OCI-LY1 (cell line): ENCODE measurements at regions not wholly inside any gene's neighbourhood (a gene's known extent, or its start where the extent isn't known, plus 50 kb on each side); places are given as distances from the start of the nearest gene placed in this dataset.
"Not testable (repeated sequence)": the region's sequence is repeated elsewhere in the genome, so short reads cannot be mapped to it uniquely, and the experiment has no call there.

Experiments used
- H2AFZ ChIP-seq: fragments of 200-600 bp; sonication (generic), shearing (Covaris generic); 2 replicates; pipeline ENCODE4 v1.6.0; 2014; ENCODE audit warnings: antibody characterized with exemption, mild to moderate bottlenecking, low read length
- H3F3A ChIP-seq: fragments of 200-600 bp; sonication (generic), shearing (Covaris generic); 2 replicates; pipeline ENCODE4 v1.6.0; 2014; ENCODE audit warnings: mild to moderate bottlenecking, antibody characterized with exemption, low read length, moderate library complexity; ENCODE audit not compliant: insufficient read depth
- H3K27ac ChIP-seq: fragments of 200-600 bp; sonication (generic); 2 replicates; pipeline ENCODE4 v1.5.1; 2014; ENCODE audit warnings: low read length, mixed run types, mild to moderate bottlenecking, low read depth; ENCODE audit not compliant: poor library complexity, severe bottlenecking
- H3K27me3 ChIP-seq: fragments of 200-600 bp; sonication (generic); 2 replicates; pipeline ENCODE4 v1.6.0; 2014; ENCODE audit warnings: antibody characterized with exemption, mild to moderate bottlenecking, low read length, moderate library complexity; ENCODE audit not compliant: insufficient read depth
- H3K36me3 ChIP-seq: fragments of 200-600 bp; sonication (generic); 2 replicates; pipeline ENCODE4 v1.6.1; 2014; ENCODE audit warnings: mild to moderate bottlenecking, antibody characterized with exemption, low read length, moderate library complexity, mixed read lengths; ENCODE audit not compliant: insufficient read depth
- H3K4me1 ChIP-seq: fragments of 200-600 bp; sonication (generic); 2 replicates; pipeline ENCODE4 v1.5.1; 2014; ENCODE audit warnings: mild to moderate bottlenecking, low read length, moderate library complexity; ENCODE audit not compliant: insufficient read depth, severe bottlenecking
- H3K4me2 ChIP-seq: fragments of 200-600 bp; sonication (generic), shearing (Covaris generic); 2 replicates; pipeline ENCODE4 v1.6.1; 2014; ENCODE audit warnings: low read length
- H3K4me3 ChIP-seq: fragments of 200-600 bp; sonication (generic); 2 replicates; pipeline ENCODE4 v1.5.1; 2014; ENCODE audit warnings: low read length, low read depth, mild to moderate bottlenecking, mixed read lengths; ENCODE audit not compliant: poor library complexity, severe bottlenecking
- H3K79me2 ChIP-seq: fragments of 200-600 bp; shearing (Covaris generic); 2 replicates; pipeline ENCODE4 v1.6.1; 2016; ENCODE audit warnings: mixed run types, low read length, mixed read lengths; ENCODE audit not compliant: insufficient read depth
- H3K9ac ChIP-seq: fragments of 200-600 bp; sonication (generic), shearing (Covaris generic); 2 replicates; pipeline ENCODE4 v1.6.1; 2014; ENCODE audit warnings: mild to moderate bottlenecking, low read length, mixed read lengths
- H3K9me2 ChIP-seq: fragments of 200-600 bp; sonication (generic), shearing (Covaris generic); 2 replicates; pipeline ENCODE4 v1.6.1; 2014; ENCODE audit warnings: low read depth, mild to moderate bottlenecking, low read length, mixed read lengths
- H3K9me3 ChIP-seq: fragments of 200-600 bp; shearing (Covaris generic); 2 replicates; pipeline ENCODE4 v1.6.1; 2014; ENCODE audit warnings: low read length, mixed read lengths
- H4K20me1 ChIP-seq: fragments of 200-600 bp; sonication (generic), shearing (Covaris generic); 2 replicates; pipeline ENCODE4 v1.6.0; 2016; ENCODE audit warnings: mild to moderate bottlenecking, low read length; ENCODE audit not compliant: insufficient read depth
- EZH2 ChIP-seq: fragments of 200-600 bp; sonication (generic), shearing (Covaris generic); IDR thresholded peaks from 2 replicates; pipeline ENCODE4 v1.8.0; 2017; ENCODE audit warnings: borderline replicate concordance, mixed run types, mild to moderate bottlenecking, antibody characterized with exemption, low read length, moderate library complexity, mixed read lengths
- TF ChIP-seq, protein P1 (sequence below): fragments of 200-600 bp; sonication (generic), shearing (Covaris generic); IDR thresholded peaks from 2 replicates; pipeline ENCODE4 v1.5.1; 2017; ENCODE audit warnings: mild to moderate bottlenecking, antibody characterized with exemption, low read length, moderate library complexity, mixed read lengths

DNA sequence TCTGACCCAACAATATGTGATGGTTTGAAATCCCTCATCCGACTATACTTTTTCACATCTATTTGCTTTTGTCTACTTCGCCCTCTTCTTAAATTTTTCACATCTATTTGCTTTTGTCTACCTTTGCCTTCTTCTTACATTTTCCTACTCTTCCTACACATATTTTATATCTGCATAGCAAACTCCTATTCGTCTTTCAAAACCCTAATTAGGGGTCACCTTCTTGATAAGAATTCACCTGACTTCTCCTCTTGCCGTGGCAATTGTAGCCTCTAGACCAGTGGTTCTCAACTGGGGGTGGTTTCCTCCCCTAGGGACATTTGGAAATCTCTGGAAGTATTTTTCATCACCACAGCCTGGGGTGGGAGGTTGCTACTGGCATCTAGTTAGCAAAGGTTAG is 607.4 kb downstream of the NTRK3 start:
- Histone ChIP-seq H3K9me2 (no peaks in the 10 kb centered on the region), H3K79me2 (no peaks in the 10 kb centered on the region), H3K27me3 (no peaks in the 10 kb centered on the region), H3K9me3 (no peaks in the 10 kb centered on the region), H4K20me1 (no peaks in the 10 kb centered on the region), H3K4me3 (no peak overlapping the region), H3K27ac (no peak overlapping the region), H2AFZ (no peak overlapping the region), H3K4me1 (no peaks in the 10 kb centered on the region), H3K9ac (no peak overlapping the region), H3F3A (no peaks in the 10 kb centered on the region), H3K4me2 (no peak overlapping the region), H3K36me3 (no peaks in the 10 kb centered on the region)
- TF ChIP-seq EZH2: no peak
- TF ChIP-seq, protein P1, sequence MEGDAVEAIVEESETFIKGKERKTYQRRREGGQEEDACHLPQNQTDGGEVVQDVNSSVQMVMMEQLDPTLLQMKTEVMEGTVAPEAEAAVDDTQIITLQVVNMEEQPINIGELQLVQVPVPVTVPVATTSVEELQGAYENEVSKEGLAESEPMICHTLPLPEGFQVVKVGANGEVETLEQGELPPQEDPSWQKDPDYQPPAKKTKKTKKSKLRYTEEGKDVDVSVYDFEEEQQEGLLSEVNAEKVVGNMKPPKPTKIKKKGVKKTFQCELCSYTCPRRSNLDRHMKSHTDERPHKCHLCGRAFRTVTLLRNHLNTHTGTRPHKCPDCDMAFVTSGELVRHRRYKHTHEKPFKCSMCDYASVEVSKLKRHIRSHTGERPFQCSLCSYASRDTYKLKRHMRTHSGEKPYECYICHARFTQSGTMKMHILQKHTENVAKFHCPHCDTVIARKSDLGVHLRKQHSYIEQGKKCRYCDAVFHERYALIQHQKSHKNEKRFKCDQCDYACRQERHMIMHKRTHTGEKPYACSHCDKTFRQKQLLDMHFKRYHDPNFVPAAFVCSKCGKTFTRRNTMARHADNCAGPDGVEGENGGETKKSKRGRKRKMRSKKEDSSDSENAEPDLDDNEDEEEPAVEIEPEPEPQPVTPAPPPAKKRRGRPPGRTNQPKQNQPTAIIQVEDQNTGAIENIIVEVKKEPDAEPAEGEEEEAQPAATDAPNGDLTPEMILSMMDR: no peak

DNA sequence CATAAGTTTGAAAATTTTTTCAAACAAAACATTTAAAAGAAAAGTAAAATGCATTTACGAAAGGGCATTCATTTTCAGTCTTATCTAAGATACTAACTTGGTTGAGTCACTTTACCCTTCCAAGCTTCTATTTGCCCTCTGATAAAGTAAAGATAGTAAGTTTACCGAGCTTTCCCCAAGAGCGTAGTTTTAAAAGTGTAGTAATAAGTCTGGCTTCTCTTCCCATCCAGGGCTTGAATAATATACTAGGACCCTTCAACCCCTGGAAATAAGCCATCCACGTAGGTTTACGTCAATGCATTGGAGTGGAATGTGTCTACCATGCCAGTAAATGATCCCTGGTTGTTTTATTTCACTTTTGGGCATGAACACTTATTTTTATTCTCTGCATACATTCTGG is 608.3 kb downstream of the NTRK3 start:
- H4K20me1 ChIP-seq: no peaks in the 10 kb centered on the region
- H3K4me1 ChIP-seq: no peaks in the 10 kb centered on the region
- H3K4me3 ChIP-seq: no peak overlapping the region
- H3K9me3 ChIP-seq: no peaks in the 10 kb centered on the region
- H3K27me3 ChIP-seq: no peaks in the 10 kb centered on the region
- no peak overlapping the region for H2AFZ ChIP-seq
- no peaks in the 10 kb centered on the region for H3F3A ChIP-seq
- H3K36me3 ChIP-seq: no peaks in the 10 kb centered on the region
- H3K27ac ChIP-seq: no peak overlapping the region
- H3K9ac ChIP-seq: no peak overlapping the region
- no peaks in the 10 kb centered on the region for H3K79me2 ChIP-seq
- H3K9me2 ChIP-seq: no peaks in the 10 kb centered on the region
- no peak for TF ChIP-seq EZH2
- TF ChIP-seq, protein P1: no peak
- H3K4me2 ChIP-seq: no peak overlapping the region

DNA sequence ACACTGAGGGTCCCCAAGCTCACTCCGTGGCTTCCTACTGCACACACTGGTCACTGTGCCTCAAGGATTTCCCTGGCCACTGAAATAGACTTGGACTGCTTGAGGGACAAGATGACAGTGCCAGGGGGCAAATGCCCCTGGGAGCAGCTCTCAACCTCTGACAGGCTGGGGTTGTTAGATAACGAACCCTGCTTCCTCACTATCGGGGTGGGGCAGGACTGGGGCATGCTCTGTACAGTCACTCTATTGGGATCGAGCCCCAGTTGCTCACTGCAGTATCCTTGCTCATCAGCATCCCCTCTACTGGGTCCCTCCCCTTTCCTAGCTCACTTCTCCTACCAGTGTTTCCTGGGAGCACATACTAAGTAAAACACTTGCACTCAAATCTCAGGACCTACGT is 610.8 kb downstream of the NTRK3 start:
- Histone ChIP-seq H3K27ac (no peak overlapping the region), H2AFZ (no peak overlapping the region), H3K4me1 (no peaks in the 10 kb centered on the region), H3K79me2 (no peaks in the 10 kb centered on the region), H3K27me3 (no peaks in the 10 kb centered on the region), H3K36me3 (no peaks in the 10 kb centered on the region), H3K9me3 (no peaks in the 10 kb centered on the region), H3F3A (no peaks in the 10 kb centered on the region), H3K4me3 (no peak overlapping the region), H3K4me2 (no peak overlapping the region), H3K9me2 (no peaks in the 10 kb centered on the region), H4K20me1 (no peaks in the 10 kb centered on the region), H3K9ac (no peak overlapping the region)
- TF ChIP-seq, protein P1: no peak
- no peak for TF ChIP-seq EZH2

DNA sequence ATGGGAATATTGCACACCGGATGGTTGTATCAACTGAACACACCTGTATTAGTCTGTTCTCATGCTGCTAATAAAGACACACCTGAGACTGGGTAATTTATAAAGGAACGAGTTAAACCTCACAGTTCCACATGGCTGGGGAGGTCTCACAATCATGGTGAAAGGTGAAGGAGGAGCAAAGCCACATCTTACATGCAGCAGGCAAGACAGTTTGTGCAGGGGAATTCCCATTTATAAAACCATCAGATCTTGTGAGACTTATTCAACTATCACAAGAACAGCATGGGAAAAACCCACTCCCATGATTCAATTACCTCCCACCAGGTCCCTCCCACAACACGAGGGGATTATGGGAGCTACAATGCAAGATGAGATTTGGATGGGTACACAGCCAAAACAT is 613.5 kb downstream of the NTRK3 start:
- not testable (repeated sequence) for H3K4me3 ChIP-seq, H4K20me1 ChIP-seq, H3K79me2 ChIP-seq, H3K4me1 ChIP-seq, H3F3A ChIP-seq, H3K27me3 ChIP-seq, H3K36me3 ChIP-seq, H3K9me2 ChIP-seq, H3K27ac ChIP-seq, H2AFZ ChIP-seq, H3K9me3 ChIP-seq, H3K9ac ChIP-seq, H3K4me2 ChIP-seq
